K562 (cell line): ENCODE measurements at regions not wholly inside any gene's neighbourhood (a gene's known extent, or its start where the extent isn't known, plus 50 kb on each side); places are given as distances from the start of the nearest gene placed in this dataset.

Experiments used
- ATAC-seq: fragments of 200-7000 bp; cut with Tn5 transposase; 3 replicates; pipeline ENCODE4 v1.9.1; 2020; ENCODE audit warnings: moderate library complexity
- BruUV-seq: library from RNA; stranded (reverse); fragments of 400-500 nt; replicated peaks from 2 replicates; lab custom pipeline; 2021; lab: Mats Ljungman, UMichigan
- CTCF ChIA-PET: fragments of 300-600 bp; formaldehyde crosslinking; extraction: SDS; loops from one replicate; lab custom pipeline; 2021; ENCODE audit warnings: low intra/inter-chr PET ratio; lab: Yijun Ruan, JAX
- POLR2A ChIA-PET: fragments of 300-600, 350-650 bp; sonication (Branson Sonifier 250); formaldehyde crosslinking; extraction: SDS; loops from one replicate; lab custom pipeline; 2021; ENCODE audit warnings: antibody characterized with exemption, inconsistent platforms; lab: Yijun Ruan, JAX
- DNase-seq, 4 experiments: peaks; one replicate each; pipeline versions ENCODE4 v3.0.0 to v3.0.0-alpha.2; 2011 to 2018; ENCODE audit warnings: low spot score in 3 of 4, mixed read lengths in 3 of 4; ENCODE audit errors: extremely low read depth in 1 of 4
- FAIRE-seq: peaks from 2 replicates; lab custom pipeline; 2011; peaks lifted over from hg19 to GRCh38; lab: Jason Lieb, UNC
- H2AFZ ChIP-seq: 2 replicates; pipeline ENCODE4 v1.6.0; 2011; ENCODE audit warnings: low read depth, low read length, control low read depth, inconsistent platforms
- H3K27ac ChIP-seq: fragments of 200-600 bp; 3 replicates; pipeline ENCODE4 v1.8.0; 2011; ENCODE audit warnings: low read depth, mild to moderate bottlenecking, control low read depth, inconsistent platforms, low read length, moderate library complexity, mixed read lengths; ENCODE audit errors: extremely low read depth
- H3K27me3 ChIP-seq, 2 experiments: fragments of 300-600 bp in 1 of 2; 2 replicates in 1 of 2; 3 replicates in 1 of 2; pipeline versions ENCODE4 v1.6.0 to v1.8.0; 2011; ENCODE audit warnings: inconsistent platforms in 2 of 2, low read length in 2 of 2, mild to moderate bottlenecking in 1 of 2, mixed read lengths in 1 of 2, moderate library complexity in 1 of 2; ENCODE audit not compliant: control insufficient read depth in 2 of 2, insufficient read depth in 2 of 2
- H3K36me3 ChIP-seq: fragments of 300-600 bp; 3 replicates; pipeline ENCODE4 v1.8.0; 2011; ENCODE audit warnings: mild to moderate bottlenecking, low read length, inconsistent platforms; ENCODE audit not compliant: control insufficient read depth, insufficient read depth
- H3K4me1 ChIP-seq, 2 experiments: fragments of 200-600 bp in 1 of 2; replicated peaks in 1 of 2; 2 replicates in 1 of 2; 3 replicates in 1 of 2; pipeline versions ENCODE4 v1.5.1 to v1.8.0; 2011; ENCODE audit warnings: inconsistent platforms in 2 of 2, low read length in 2 of 2, mild to moderate bottlenecking in 1 of 2, mixed read lengths in 1 of 2, moderate library complexity in 1 of 2; ENCODE audit not compliant: control insufficient read depth in 2 of 2, insufficient read depth in 2 of 2
- H3K4me2 ChIP-seq: 2 replicates; pipeline ENCODE4 v1.6.1; 2011; ENCODE audit warnings: low read length, control low read depth, inconsistent platforms, mixed read lengths; ENCODE audit not compliant: insufficient read depth
- H3K4me3 ChIP-seq: fragments of 200-600 bp; sonication (generic), shearing (Covaris generic); 2 replicates; pipeline ENCODE4 v1.5.1; 2016; ENCODE audit warnings: control low read depth, inconsistent platforms
- H3K79me2 ChIP-seq: fragments of 200-600 bp; 3 replicates; pipeline ENCODE4 v1.8.0; 2011; ENCODE audit warnings: low read length, inconsistent platforms; ENCODE audit not compliant: control insufficient read depth, insufficient read depth
- H3K9ac ChIP-seq, 2 experiments: 2 replicates each; pipeline versions ENCODE4 v1.6.0 to v1.6.1; 2011; ENCODE audit warnings: low read depth in 2 of 2, low read length in 2 of 2, control low read depth in 1 of 2, inconsistent platforms in 1 of 2, mild to moderate bottlenecking in 1 of 2, mixed read lengths in 1 of 2; ENCODE audit not compliant: insufficient read depth in 1 of 2
- H3K9me1 ChIP-seq: one replicate; pipeline ENCODE4 v1.6.0; 2011; ENCODE audit warnings: inconsistent platforms, mild to moderate bottlenecking, low read length, moderate library complexity; ENCODE audit not compliant: control insufficient read depth, insufficient read depth
- H3K9me3 ChIP-seq: replicated peaks from 2 replicates; pipeline ENCODE4 v1.5.1; 2011; ENCODE audit warnings: low read depth, low read length, inconsistent platforms; ENCODE audit not compliant: control insufficient read depth, insufficient read depth
- H4K20me1 ChIP-seq: replicated peaks from 2 replicates; pipeline ENCODE4 v1.6.1; 2011; ENCODE audit warnings: low read length, inconsistent platforms, mixed read lengths; ENCODE audit not compliant: control insufficient read depth, insufficient read depth
- CHD4 ChIP-seq: fragments of 200-600 bp; sonication (generic); IDR thresholded peaks from 3 replicates; pipeline ENCODE4 v1.6.1; 2012; ENCODE audit warnings: low read depth, mild to moderate bottlenecking, mixed read lengths, low read length, inconsistent platforms; ENCODE audit not compliant: insufficient read depth, insufficient replicate concordance, poor library complexity, severe bottlenecking
- FOXK2 ChIP-seq, 2 experiments: fragments of 450-650 bp; IDR thresholded peaks in 1 of 2; conservative IDR thresholded peaks in 1 of 2; 2 replicates each; pipeline ENCODE4 v1.6.1; 2016; ENCODE audit warnings: low read depth in 2 of 2, mild to moderate bottlenecking in 1 of 2
- HDAC8 ChIP-seq: fragments of 450-650 bp; IDR thresholded peaks from 2 replicates; pipeline ENCODE4 v1.6.1; 2016; ENCODE audit warnings: mild to moderate bottlenecking, missing genetic modification characterization, moderate library complexity, missing compliant biosample characterization
- IRF2 ChIP-seq: sonication (generic); formaldehyde crosslinking; IDR thresholded peaks from 2 replicates; pipeline ENCODE4 v1.8.1; 2022; ENCODE audit warnings: mild to moderate bottlenecking, missing genetic modification reagents
- NFATC3 ChIP-seq: fragments of 450-650 bp; IDR thresholded peaks from 2 replicates; pipeline ENCODE4 v1.6.1; 2017; ENCODE audit warnings: mild to moderate bottlenecking
- POLR3G ChIP-seq: IDR thresholded peaks from 2 replicates; pipeline ENCODE4 v1.6.1; 2011; ENCODE audit not compliant: insufficient read length, insufficient replicate concordance; ENCODE audit errors: extremely low read depth
- TCFL5 ChIP-seq: fragments of 250-450 bp; sonication (Bioruptor Pico); conservative IDR thresholded peaks from 2 replicates; pipeline ENCODE4 v1.6.1; 2021; ENCODE audit warnings: mild to moderate bottlenecking, moderate library complexity, matching md5 sums
- YBX1 ChIP-seq: fragments of 450-650 bp; IDR thresholded peaks from 2 replicates; pipeline ENCODE4 v1.7.1; 2016; ENCODE audit warnings: mild to moderate bottlenecking
- WGBS: fragments of 100-300 bp; shearing (Covaris generic); methylation state at CpG from one replicate; pipeline ENCODE4 v1.1.6; 2016; ENCODE audit warnings: low coverage, mixed read lengths; ENCODE audit not compliant: insufficient coverage; ENCODE audit errors: missing lambda C conversion rate; 5-methylcytosine and 5-hydroxymethylcytosine counted together
- in situ Hi-C: fragments of 300-500 bp; cut with MboI; formaldehyde crosslinking; loops from 4 replicates; pipeline ENCODE4 v1.15.0; 2018; ENCODE audit warnings: inconsistent platforms, mixed read lengths
- intact Hi-C: fragments of 100-400 bp; cut with micrococcal nuclease; formaldehyde crosslinking; loops from 2 replicates; pipeline ENCODE4 v1.14.2; 2022
- TF ChIP-seq, protein P1 (sequence below), 2 experiments: IDR thresholded peaks in 1 of 2; conservative IDR thresholded peaks in 1 of 2; 2 replicates each; pipeline ENCODE4 v1.6.1; 2016; ENCODE audit warnings: low read depth in 2 of 2, mild to moderate bottlenecking in 1 of 2, missing compliant biosample characterization in 1 of 2, missing genetic modification characterization in 1 of 2, moderate library complexity in 1 of 2

DNA sequence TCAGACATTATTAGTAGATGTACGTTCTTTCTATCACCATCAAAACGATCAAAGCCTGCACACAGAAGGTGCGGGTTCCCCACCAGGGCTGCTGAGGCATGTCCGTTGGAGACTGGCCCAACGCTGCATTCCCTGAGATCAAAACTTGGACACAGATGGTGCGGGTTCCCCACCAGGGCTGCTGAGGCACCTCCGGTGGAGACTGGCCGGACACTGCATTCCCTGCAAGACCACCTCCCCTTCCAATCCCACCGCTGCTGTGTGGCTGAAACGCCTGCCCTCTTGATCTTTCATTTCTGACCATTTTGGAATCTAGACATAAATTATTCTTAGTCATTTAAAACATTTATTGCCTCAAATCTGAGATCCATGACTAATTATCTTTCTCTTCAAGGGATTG is 254.2 kb upstream of the SALL3 start:
- H3K4me3 ChIP-seq: no peak overlapping the region
- DNase-seq: no peak
- H3K9me3 ChIP-seq: no peaks in the 10 kb centered on the region
- H4K20me1 ChIP-seq: no peaks in the 10 kb centered on the region
- no peak overlapping the region for H3K4me2 ChIP-seq
- BruUV-seq: no TSS peak
- intact Hi-C loops: no loop called here
- no peaks in the 10 kb centered on the region for H3K4me1 ChIP-seq
- POLR2A ChIA-PET: no interaction called here
- TF ChIP-seq POLR3G: no peak
- TF ChIP-seq, all 486 proteins: peak for 0
- 0% methylated on average over 10 of the region's 10 CpGs for WGBS
- no peak overlapping the region for H2AFZ ChIP-seq
- no peaks in the 10 kb centered on the region for H3K36me3 ChIP-seq
- CTCF ChIA-PET: no interaction called here
- no peak overlapping the region for H3K27ac ChIP-seq
- in situ Hi-C loops: no loop called here
- FAIRE-seq (no peak), ATAC-seq (no peak)
- no peak overlapping the region for H3K9ac ChIP-seq
- H3K79me2 ChIP-seq: no peaks in the 10 kb centered on the region
- H3K9me1 ChIP-seq: no peaks in the 10 kb centered on the region
- peaks cover 5 to 42% of the 10 kb centered on the region in 2 experiments; a peak in 4 of 5 replicates for H3K27me3 ChIP-seq

DNA sequence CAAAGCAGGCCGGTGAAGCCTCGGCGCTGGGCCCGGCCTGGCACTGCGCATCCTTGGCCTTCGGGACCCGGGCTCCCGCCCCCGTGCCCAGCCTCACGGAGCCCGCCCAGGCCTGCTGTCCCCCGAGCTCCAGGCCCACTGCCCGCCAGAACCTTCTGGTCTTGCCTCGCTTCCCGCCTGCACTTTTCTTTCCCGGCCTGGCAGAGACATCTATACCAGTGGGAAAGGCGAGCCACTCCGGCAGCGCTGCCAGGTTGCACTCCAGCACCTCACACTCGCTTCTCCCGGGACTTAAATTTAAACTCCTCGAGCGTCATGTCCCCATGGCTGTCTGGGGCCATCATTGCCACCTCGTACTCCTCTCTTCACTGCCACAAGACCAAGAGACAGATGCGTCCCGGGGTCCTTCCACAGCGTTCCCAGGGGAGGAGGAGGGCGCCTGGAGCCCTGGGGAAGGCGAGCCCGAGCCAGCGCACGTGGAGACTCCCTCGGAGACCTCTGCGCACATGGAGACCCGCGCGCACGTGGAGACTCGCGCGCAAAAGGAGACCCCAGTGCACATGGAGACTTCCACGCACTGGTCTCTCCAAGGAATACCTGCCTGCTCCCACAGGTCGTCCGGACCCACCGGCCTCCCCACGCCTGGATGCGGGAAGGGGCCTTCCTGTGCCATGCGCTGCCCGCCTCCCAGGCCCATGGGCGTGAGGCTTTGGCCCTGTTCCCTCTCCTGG is 253.1 kb upstream of the SALL3 start:
- Histone ChIP-seq H3K27ac (no peak overlapping the region), H3K9ac (no peak overlapping the region), H3K9me1 (no peaks in the 10 kb centered on the region), H3K4me1 (no peaks in the 10 kb centered on the region), H3K36me3 (no peaks in the 10 kb centered on the region), H4K20me1 (no peaks in the 10 kb centered on the region), H3K4me2 (no peak overlapping the region), H3K9me3 (no peaks in the 10 kb centered on the region), H2AFZ (no peak overlapping the region), H3K79me2 (no peaks in the 10 kb centered on the region), H3K4me3 (no peak overlapping the region), H3K27me3 (peaks cover 4 to 37% of the 10 kb centered on the region in 2 experiments; a peak in 4 of 5 replicates)
- TF ChIP-seq, protein P1, sequence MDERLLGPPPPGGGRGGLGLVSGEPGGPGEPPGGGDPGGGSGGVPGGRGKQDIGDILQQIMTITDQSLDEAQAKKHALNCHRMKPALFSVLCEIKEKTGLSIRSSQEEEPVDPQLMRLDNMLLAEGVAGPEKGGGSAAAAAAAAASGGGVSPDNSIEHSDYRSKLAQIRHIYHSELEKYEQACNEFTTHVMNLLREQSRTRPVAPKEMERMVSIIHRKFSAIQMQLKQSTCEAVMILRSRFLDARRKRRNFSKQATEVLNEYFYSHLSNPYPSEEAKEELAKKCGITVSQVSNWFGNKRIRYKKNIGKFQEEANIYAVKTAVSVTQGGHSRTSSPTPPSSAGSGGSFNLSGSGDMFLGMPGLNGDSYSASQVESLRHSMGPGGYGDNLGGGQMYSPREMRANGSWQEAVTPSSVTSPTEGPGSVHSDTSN (CRISPR knock-in tag; IDR thresholded peaks at IDR 0.05; ENCODE audit: low read depth): no peak
- TF ChIP-seq, protein P1 (tag; conservative IDR thresholded peaks at IDR 0.05; ENCODE audit: low read depth): no peak
- no peak for TF ChIP-seq FOXK2 (conservative IDR thresholded peaks at IDR 0.05 in 1 of 2, IDR thresholded peaks at IDR 0.05 in 1 of 2; ENCODE audit: low read depth in 2 of 2)
- no peak for TF ChIP-seq HDAC8
- TF ChIP-seq NFATC3: no peak
- TF ChIP-seq CHD4: no peak
- TF ChIP-seq TCFL5: no peak
- TF ChIP-seq IRF2 (CRISPR knock-in tag): no peak
- no peak for TF ChIP-seq YBX1
- ATAC-seq (no peak), DNase-seq (no peak), FAIRE-seq (no peak)
- POLR2A ChIA-PET: no interaction called here
- BruUV-seq: no TSS peak
- intact Hi-C loops: no loop called here
- in situ Hi-C loops: no loop called here
- 1% methylated on average over 23 of the region's 50 CpGs for WGBS
- CTCF ChIA-PET: no interaction called here
